Osteocyte (in vitro differentiated cells): ENCODE measurements at regions not wholly inside any gene's neighbourhood (a gene's known extent, or its start where the extent isn't known, plus 50 kb on each side); places are given as distances from the start of the nearest gene placed in this dataset.
"Not testable (repeated sequence)": the region's sequence is repeated elsewhere in the genome, so short reads cannot be mapped to it uniquely, and the experiment has no call there.

ENCODE experiments used
- DNase-seq: peaks from one replicate; pipeline ENCODE4 v3.0.0; 2021; ENCODE audit warnings: mixed read lengths; ENCODE audit not compliant: unreplicated experiment; ENCODE audit errors: extremely low spot score
- H3K27ac Mint-ChIP-seq: one replicate; pipeline ENCODE4 v1.8.0; 2021; ENCODE audit warnings: mild to moderate bottlenecking, mixed read lengths; ENCODE audit not compliant: unreplicated experiment
- H3K27me3 Mint-ChIP-seq: one replicate; pipeline ENCODE4 v1.8.0; 2021; ENCODE audit warnings: mixed read lengths; ENCODE audit not compliant: unreplicated experiment
- H3K36me3 Mint-ChIP-seq: one replicate; pipeline ENCODE4 v1.8.0; 2021; ENCODE audit warnings: mixed read lengths; ENCODE audit not compliant: unreplicated experiment
- H3K4me1 Mint-ChIP-seq: one replicate; pipeline ENCODE4 v1.8.0; 2021; ENCODE audit warnings: mixed read lengths; ENCODE audit not compliant: unreplicated experiment
- H3K4me3 Mint-ChIP-seq: one replicate; pipeline ENCODE4 v1.8.0; 2021; ENCODE audit warnings: mild to moderate bottlenecking, moderate library complexity, mixed read lengths; ENCODE audit not compliant: unreplicated experiment
- H3K9me3 Mint-ChIP-seq: one replicate; pipeline ENCODE4 v1.8.0; 2021; ENCODE audit warnings: mixed read lengths; ENCODE audit not compliant: unreplicated experiment
- TF ChIP-seq, protein P1 (sequence below): fragments of 200-600 bp; sonication (generic); IDR thresholded peaks from 2 replicates; pipeline ENCODE4 v1.5.0; 2021; ENCODE audit warnings: antibody characterized with exemption, mild to moderate bottlenecking, moderate library complexity

DNA sequence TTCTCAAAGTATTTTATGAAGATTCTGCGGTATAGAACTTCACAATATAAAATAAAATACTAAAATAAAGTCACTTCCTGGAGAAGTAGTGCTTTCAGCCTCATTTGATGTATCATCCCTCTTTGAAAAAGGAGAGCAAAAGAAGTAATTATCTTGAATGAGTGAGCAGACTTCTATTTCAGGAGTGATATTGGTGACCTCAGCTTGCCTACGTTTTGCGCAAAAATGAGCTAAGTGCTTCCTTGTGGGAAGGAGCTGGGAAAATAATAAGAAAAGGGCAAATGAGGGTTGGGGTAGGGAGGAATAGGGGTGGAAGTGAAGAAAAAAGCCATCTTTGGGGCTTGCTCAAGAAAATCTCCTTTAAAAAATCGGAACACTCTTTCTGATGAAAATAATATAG, 1773.6 kb downstream of the OLFM4 start:
- TF ChIP-seq, protein P1, sequence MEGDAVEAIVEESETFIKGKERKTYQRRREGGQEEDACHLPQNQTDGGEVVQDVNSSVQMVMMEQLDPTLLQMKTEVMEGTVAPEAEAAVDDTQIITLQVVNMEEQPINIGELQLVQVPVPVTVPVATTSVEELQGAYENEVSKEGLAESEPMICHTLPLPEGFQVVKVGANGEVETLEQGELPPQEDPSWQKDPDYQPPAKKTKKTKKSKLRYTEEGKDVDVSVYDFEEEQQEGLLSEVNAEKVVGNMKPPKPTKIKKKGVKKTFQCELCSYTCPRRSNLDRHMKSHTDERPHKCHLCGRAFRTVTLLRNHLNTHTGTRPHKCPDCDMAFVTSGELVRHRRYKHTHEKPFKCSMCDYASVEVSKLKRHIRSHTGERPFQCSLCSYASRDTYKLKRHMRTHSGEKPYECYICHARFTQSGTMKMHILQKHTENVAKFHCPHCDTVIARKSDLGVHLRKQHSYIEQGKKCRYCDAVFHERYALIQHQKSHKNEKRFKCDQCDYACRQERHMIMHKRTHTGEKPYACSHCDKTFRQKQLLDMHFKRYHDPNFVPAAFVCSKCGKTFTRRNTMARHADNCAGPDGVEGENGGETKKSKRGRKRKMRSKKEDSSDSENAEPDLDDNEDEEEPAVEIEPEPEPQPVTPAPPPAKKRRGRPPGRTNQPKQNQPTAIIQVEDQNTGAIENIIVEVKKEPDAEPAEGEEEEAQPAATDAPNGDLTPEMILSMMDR, result no peak
- DNase-seq, result no peak
- H3K4me3 Mint-ChIP-seq, result no peak overlapping the region
- H3K9me3 Mint-ChIP-seq, result peaks cover 11% of the 10 kb centered on the region
- no peak overlapping the region for H3K27ac Mint-ChIP-seq
- no peaks in the 10 kb centered on the region for H3K27me3 Mint-ChIP-seq
- H3K36me3 Mint-ChIP-seq, result no peaks in the 10 kb centered on the region
- no peaks in the 10 kb centered on the region for H3K4me1 Mint-ChIP-seq

DNA sequence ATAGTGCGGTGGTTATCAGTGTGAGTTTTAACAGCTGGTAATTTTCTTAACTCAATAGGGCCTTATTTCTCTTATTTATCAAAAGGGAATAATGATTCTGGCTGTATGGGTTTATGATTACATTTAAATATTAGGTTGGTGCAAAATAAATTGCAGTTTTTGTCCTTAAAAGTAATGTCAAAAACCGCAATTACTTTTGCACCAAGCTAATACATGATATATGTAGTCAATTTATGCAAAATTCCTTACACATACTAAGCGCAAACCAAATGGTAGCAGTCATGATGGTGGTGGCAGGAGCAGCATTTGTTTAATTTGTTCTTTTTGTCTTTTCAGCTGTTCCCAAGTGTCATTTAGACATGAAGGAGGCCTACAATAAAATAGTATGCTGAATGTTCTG, 1777.1 kb downstream of the OLFM4 start:
- TF ChIP-seq, protein P1, result no peak

DNA sequence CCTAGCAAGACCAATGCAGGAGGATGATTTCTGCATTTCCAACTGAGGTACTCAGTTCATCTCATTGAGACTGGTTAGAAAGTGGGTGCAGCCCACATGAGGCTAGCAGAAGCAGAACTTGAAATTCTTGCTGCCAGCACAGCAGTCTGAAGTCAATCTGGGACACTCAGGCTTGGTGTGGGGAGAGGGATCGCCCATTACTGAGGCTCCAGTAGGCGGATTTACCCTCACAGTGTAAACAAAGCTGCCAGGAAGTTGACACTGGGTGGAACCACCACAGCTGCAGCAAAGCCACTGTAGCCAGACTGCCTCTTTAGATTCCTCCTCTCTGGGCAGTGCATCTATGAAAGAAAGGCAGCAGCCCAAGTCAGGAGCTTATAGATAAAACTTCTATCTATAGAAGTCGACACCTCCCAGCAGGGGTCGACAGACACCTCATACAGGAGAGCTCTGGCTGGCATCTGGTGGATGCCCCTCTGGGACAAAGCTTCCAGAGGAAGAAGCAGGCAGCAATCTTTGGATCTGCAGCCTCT, 1793.4 kb downstream of the OLFM4 start:
- not testable (repeated sequence) for H3K36me3 Mint-ChIP-seq, DNase-seq, H3K27me3 Mint-ChIP-seq, H3K4me3 Mint-ChIP-seq, H3K27ac Mint-ChIP-seq, H3K4me1 Mint-ChIP-seq
- peaks cover 30% of the 10 kb centered on the region for H3K9me3 Mint-ChIP-seq

More for the DNA sequence above, 1777.1 kb downstream of the OLFM4 start:
- Mint-ChIP-seq H3K4me1 (no peaks in the 10 kb centered on the region), H3K27me3 (no peaks in the 10 kb centered on the region), H3K27ac (no peak overlapping the region), H3K4me3 (no peak overlapping the region), H3K9me3 (peaks cover 10% of the 10 kb centered on the region), H3K36me3 (no peaks in the 10 kb centered on the region)
- no peak for DNase-seq

DNA sequence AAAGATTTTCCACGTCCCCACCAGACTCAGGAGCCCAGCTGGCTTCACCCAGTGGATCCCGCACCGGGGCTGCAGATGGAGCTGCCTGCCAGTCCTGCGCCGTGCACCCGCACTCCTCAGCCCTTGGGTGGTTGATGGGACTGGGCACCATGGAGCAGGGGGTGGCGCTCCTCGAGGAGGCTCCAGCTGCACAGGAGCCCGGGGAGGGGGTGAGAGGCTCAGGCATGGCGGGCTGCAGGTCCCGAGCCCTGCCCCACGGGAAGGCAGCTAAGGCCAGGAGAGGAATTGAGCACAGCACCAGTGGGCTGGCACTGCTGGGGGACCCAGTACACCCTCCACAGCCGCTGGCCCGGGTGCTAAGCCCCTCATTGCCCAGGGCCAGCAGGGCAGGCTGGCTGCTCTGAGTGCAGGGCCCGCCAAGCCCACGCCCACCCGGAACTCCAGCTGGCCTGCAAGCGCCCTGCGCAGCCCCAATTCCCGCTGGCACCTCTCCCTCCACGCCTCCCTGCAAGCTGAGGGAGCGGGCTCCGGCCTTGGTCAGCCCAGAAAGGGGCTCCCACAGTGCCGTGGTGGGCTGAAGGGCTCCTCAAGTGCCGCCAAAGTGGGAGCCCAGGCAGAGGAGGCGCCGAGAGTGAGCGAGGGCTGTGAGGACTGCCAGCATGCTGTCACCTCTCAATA, 1800.9 kb downstream of the OLFM4 start:
- H3K27me3 Mint-ChIP-seq, H3K36me3 Mint-ChIP-seq, H3K4me1 Mint-ChIP-seq, H3K4me3 Mint-ChIP-seq, DNase-seq, H3K27ac Mint-ChIP-seq: not testable (repeated sequence)
- H3K9me3 Mint-ChIP-seq, result peaks cover 34% of the 10 kb centered on the region

DNA sequence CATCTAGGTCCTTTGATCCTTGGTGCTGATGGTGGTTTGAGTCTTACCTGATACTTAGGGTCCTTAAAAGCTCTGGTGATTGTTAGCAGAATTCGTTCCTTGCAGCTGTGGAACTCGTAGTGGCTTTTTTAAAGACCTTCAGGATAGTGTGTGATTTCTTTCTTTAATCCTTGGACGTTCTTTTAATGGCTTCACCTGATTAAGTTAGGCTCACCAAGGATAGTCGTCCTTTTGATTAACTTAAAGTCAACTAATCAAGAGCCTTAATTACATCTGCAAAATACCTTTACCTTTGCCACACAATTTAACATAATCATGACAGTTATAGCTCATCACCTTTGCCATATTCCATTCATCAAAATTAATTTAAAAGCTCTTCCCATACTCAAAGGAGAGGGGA, 1807.7 kb downstream of the OLFM4 start:
- Mint-ChIP-seq H3K27ac (no peak overlapping the region), H3K4me1 (no peaks in the 10 kb centered on the region), H3K27me3 (no peaks in the 10 kb centered on the region), H3K9me3 (peaks cover 6% of the 10 kb centered on the region), H3K4me3 (no peak overlapping the region), H3K36me3 (no peaks in the 10 kb centered on the region)
- TF ChIP-seq, protein P1, result no peak
- no peak for DNase-seq

DNA sequence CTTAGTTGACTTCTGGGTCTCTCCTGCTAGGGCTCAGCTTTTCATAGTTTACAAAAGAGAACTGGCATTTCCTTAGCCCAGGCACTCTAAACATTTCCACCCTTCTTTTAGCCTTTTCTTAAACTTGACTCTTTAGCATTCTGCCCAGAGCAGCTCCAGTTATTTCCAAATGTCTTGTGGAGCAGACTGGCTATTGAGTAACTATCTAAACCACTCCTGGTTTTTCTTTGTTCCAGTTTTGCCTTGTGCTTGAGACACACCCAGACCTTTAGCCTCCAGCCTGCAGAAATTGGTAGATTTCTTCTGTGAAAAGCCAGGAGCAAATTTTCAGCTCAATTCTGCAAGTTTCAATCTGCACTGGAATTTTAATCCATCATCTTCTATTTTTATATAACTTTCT, 1813.1 kb downstream of the OLFM4 start:
- TF ChIP-seq, protein P1, result no peak
- H3K27me3 Mint-ChIP-seq, result no peaks in the 10 kb centered on the region
- no peaks in the 10 kb centered on the region for H3K36me3 Mint-ChIP-seq
- no peak overlapping the region for H3K4me3 Mint-ChIP-seq
- no peaks in the 10 kb centered on the region for H3K9me3 Mint-ChIP-seq
- H3K27ac Mint-ChIP-seq, result no peak overlapping the region
- no peaks in the 10 kb centered on the region for H3K4me1 Mint-ChIP-seq
- no peak for DNase-seq
